RWPE2 (cell line): ENCODE measurements at regions not wholly inside any gene's neighbourhood (a gene's known extent, or its start where the extent isn't known, plus 50 kb on each side); places are given as distances from the start of the nearest gene placed in this dataset.

Experiments
- ATAC-seq: fragments of 200-7000 bp; cut with Tn5 transposase; 3 replicates; pipeline ENCODE4 v1.9.1; 2021; ENCODE audit warnings: low read depth
- DNase-seq: peaks from one replicate; pipeline ENCODE4 v3.0.0-alpha.2; 2020; ENCODE audit warnings: low spot score
- H3K27ac ChIP-seq: fragments of 450-650 bp; 2 replicates; pipeline ENCODE4 v1.5.1; 2017; ENCODE audit warnings: mild to moderate bottlenecking; ENCODE audit not compliant: poor library complexity, severe bottlenecking
- H3K27me3 ChIP-seq: fragments of 250-450 bp; sonication (Bioruptor Pico); 2 replicates; pipeline ENCODE4 v1.5.1; 2021; ENCODE audit warnings: mild to moderate bottlenecking, moderate library complexity; ENCODE audit not compliant: insufficient read depth, poor library complexity, severe bottlenecking
- H3K36me3 ChIP-seq: fragments of 250-450 bp; sonication (Bioruptor Pico); 2 replicates; pipeline ENCODE4 v1.5.1; 2020; ENCODE audit warnings: low read depth, mild to moderate bottlenecking, moderate library complexity
- H3K4me1 ChIP-seq: fragments of 250-450 bp; sonication (Bioruptor Pico); 2 replicates; pipeline ENCODE4 v1.5.1; 2021; ENCODE audit warnings: mild to moderate bottlenecking, moderate library complexity; ENCODE audit not compliant: insufficient read depth, poor library complexity, severe bottlenecking
- H3K4me3 ChIP-seq: fragments of 250-450 bp; sonication (Bioruptor Pico); 2 replicates; pipeline ENCODE4 v1.5.1; 2021; ENCODE audit warnings: mild to moderate bottlenecking, moderate library complexity; ENCODE audit not compliant: severe bottlenecking
- H3K9me3 ChIP-seq: fragments of 250-450 bp; sonication (Bioruptor Pico); 2 replicates; pipeline ENCODE4 v1.5.1; 2021; ENCODE audit warnings: mild to moderate bottlenecking, moderate library complexity; ENCODE audit not compliant: severe bottlenecking
- TF ChIP-seq, protein P1 (sequence below): fragments of 450-650 bp; IDR thresholded peaks from one replicate; pipeline ENCODE4 v1.5.1; 2017; ENCODE audit warnings: mild to moderate bottlenecking, moderate library complexity; ENCODE audit not compliant: poor library complexity, severe bottlenecking

DNA sequence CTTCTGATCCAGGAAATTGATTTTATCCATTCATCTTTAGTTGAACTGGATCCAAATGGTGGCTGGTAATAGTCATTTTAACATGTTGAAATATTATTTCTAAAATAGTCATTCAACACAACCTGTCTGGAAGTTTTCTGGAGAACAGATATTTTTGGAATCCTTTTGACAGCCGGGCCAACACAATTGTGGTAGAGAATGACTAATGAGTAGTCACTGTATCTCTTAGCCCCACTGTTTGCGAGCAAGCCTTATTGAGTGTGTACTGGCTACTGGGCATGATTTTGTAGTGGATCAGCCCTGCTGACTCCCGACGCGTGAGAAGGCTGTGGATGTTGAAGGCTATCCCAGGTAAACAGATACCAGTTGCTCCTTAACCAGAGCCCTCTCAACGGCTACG is 383.4 kb downstream of the ZNF536 start:
- H3K27me3 ChIP-seq: no peaks in the 10 kb centered on the region
- H3K27ac ChIP-seq: no peak overlapping the region
- no peaks in the 10 kb centered on the region for H3K36me3 ChIP-seq
- H3K9me3 ChIP-seq: no peaks in the 10 kb centered on the region
- H3K4me1 ChIP-seq: no peaks in the 10 kb centered on the region
- ATAC-seq (no peak), DNase-seq (no peak)
- TF ChIP-seq, protein P1, sequence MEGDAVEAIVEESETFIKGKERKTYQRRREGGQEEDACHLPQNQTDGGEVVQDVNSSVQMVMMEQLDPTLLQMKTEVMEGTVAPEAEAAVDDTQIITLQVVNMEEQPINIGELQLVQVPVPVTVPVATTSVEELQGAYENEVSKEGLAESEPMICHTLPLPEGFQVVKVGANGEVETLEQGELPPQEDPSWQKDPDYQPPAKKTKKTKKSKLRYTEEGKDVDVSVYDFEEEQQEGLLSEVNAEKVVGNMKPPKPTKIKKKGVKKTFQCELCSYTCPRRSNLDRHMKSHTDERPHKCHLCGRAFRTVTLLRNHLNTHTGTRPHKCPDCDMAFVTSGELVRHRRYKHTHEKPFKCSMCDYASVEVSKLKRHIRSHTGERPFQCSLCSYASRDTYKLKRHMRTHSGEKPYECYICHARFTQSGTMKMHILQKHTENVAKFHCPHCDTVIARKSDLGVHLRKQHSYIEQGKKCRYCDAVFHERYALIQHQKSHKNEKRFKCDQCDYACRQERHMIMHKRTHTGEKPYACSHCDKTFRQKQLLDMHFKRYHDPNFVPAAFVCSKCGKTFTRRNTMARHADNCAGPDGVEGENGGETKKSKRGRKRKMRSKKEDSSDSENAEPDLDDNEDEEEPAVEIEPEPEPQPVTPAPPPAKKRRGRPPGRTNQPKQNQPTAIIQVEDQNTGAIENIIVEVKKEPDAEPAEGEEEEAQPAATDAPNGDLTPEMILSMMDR: no peak
- H3K4me3 ChIP-seq: no peak overlapping the region

DNA sequence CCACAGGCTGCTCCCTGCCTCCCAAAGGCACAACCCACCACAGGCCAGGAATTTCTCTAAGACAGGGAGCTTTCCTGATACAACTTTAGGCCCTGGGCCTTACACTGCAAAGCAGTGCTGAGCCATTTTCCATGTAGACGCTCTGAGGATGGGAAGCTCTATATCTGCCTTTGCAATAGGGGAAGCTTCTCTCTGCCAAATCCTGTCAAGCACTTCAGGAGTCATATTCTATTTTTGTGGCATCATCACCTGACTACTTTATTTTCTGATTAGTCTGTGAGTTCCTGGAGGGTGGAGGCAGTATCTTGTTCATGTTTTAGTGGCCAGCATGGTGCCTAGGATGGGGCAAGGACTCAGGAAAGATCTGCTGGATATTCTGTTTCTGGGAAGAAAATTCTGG is 382.0 kb downstream of the ZNF536 start:
- no peak overlapping the region for H3K4me3 ChIP-seq
- H3K27ac ChIP-seq: no peak overlapping the region
- H3K9me3 ChIP-seq: no peaks in the 10 kb centered on the region
- no peak for DNase-seq
- TF ChIP-seq, protein P1: no peak
- H3K4me1 ChIP-seq: no peaks in the 10 kb centered on the region
- ATAC-seq: no peak
- H3K27me3 ChIP-seq: no peaks in the 10 kb centered on the region
- H3K36me3 ChIP-seq: no peaks in the 10 kb centered on the region

DNA sequence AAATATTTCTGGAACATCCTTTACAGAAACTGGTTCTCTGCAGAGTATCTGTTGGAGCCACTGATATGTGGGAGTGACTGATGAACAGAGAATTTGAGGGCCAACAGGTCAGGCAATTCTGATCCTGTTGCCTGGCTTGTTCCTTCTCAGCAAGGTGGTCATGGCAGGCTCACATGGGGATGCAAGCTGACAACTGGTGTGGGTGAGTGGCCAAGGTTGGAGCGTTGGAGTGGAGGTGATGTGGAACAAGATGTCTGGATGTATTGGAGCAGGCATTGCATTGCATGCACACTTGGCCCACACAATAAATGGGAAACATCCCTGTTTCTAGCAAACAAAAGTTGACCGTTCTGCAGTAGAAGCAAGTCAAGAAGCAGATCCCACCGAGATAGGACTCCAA is 380.7 kb downstream of the ZNF536 start:
- no peaks in the 10 kb centered on the region for H3K27me3 ChIP-seq
- H3K4me3 ChIP-seq: no peak overlapping the region
- no peaks in the 10 kb centered on the region for H3K36me3 ChIP-seq
- no peak overlapping the region for H3K27ac ChIP-seq
- no peak for ATAC-seq
- no peaks in the 10 kb centered on the region for H3K9me3 ChIP-seq
- H3K4me1 ChIP-seq: no peaks in the 10 kb centered on the region
- no peak for DNase-seq
- TF ChIP-seq, protein P1: no peak

DNA sequence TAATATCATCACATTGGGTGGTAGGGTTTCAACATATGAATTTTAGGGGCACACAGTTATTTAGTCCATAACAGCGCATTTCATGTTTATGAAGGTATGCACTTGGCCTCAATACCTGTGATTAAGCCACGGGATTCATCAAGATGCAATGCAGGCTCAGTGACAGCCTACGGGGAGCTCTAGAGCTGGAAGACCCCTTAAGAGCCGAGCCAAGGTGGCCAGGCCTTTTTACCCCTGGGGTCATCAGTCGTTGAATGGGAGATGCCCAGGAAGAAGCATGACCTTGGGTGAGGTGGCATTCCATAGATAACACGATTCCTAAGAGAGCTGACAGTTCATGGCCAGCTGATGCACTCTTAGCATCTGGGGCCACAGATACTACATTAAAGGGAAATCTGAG is 380.0 kb downstream of the ZNF536 start:
- DNase-seq: no peak
- TF ChIP-seq, protein P1: no peak
- no peaks in the 10 kb centered on the region for H3K9me3 ChIP-seq
- no peaks in the 10 kb centered on the region for H3K27me3 ChIP-seq
- H3K4me1 ChIP-seq: no peaks in the 10 kb centered on the region
- H3K36me3 ChIP-seq: no peaks in the 10 kb centered on the region
- H3K27ac ChIP-seq: no peak overlapping the region
- H3K4me3 ChIP-seq: no peak overlapping the region
- no peak for ATAC-seq

DNA sequence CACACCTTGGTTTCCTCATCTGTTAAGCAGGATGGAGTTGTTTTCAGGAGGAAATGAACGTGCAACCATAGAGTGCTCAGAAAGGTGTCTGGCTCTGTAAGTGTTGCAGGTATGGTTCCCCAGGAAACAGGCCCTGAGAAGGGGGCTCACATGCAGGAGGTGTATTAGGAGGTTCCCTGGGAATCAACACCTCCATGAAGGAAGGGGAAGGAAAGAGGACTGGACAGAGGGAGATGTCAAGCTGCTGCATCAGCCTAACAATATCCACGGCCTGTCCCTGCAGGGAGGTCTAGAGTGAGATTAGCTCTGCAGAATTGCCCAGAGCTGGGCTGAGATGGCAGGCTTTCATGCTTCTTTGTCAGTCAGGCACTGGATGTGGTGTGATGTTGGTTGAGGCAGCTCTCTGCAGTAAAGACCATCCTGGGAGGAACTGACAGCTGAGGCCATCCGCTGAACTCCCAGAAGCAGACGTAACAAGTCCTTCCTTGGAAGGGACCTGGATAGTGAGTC is 373.3 kb downstream of the ZNF536 start:
- H3K27me3 ChIP-seq: peaks cover 8% of the 10 kb centered on the region
- H3K36me3 ChIP-seq: no peaks in the 10 kb centered on the region
- ATAC-seq (no peak), DNase-seq (no peak)
- no peaks in the 10 kb centered on the region for H3K9me3 ChIP-seq
- no peaks in the 10 kb centered on the region for H3K4me1 ChIP-seq
- no peak overlapping the region for H3K27ac ChIP-seq
- TF ChIP-seq, protein P1: no peak
- no peak overlapping the region for H3K4me3 ChIP-seq
